Trophoblast cell (in vitro differentiated cells and primary cell): ENCODE measurements at regions not wholly inside any gene's neighbourhood (a gene's known extent, or its start where the extent isn't known, plus 50 kb on each side); places are given as distances from the start of the nearest gene placed in this dataset.

Experiments
- DNase-seq, 2 donors: peaks; one replicate each; pipeline ENCODE4 v3.0.0-alpha.2; 2016
- H2AFZ ChIP-seq: 2 replicates; pipeline ENCODE4 v1.6.1; 2013; ENCODE audit warnings: low read length, moderate library complexity, mild to moderate bottlenecking; ENCODE audit not compliant: insufficient read depth, poor library complexity
- H2AK5ac ChIP-seq: 2 replicates; pipeline ENCODE4 v1.6.1; 2013; ENCODE audit warnings: mild to moderate bottlenecking, low read length
- H2BK120ac ChIP-seq: 2 replicates; pipeline ENCODE4 v1.6.1; 2013; ENCODE audit warnings: low read length, mild to moderate bottlenecking, moderate library complexity; ENCODE audit not compliant: insufficient read depth, poor library complexity
- H2BK12ac ChIP-seq: 2 replicates; pipeline ENCODE4 v1.6.1; 2013; ENCODE audit warnings: mild to moderate bottlenecking, low read length, moderate library complexity
- H2BK5ac ChIP-seq: 2 replicates; pipeline ENCODE4 v1.6.1; 2013; ENCODE audit warnings: low read length, low read depth, moderate library complexity, mild to moderate bottlenecking; ENCODE audit not compliant: poor library complexity
- H3K14ac ChIP-seq: 2 replicates; pipeline ENCODE4 v1.6.1; 2013; ENCODE audit warnings: mild to moderate bottlenecking, low read length
- H3K18ac ChIP-seq: 2 replicates; pipeline ENCODE4 v1.6.1; 2013; ENCODE audit warnings: mild to moderate bottlenecking, low read length
- H3K23ac ChIP-seq: 2 replicates; pipeline ENCODE4 v1.6.1; 2013; ENCODE audit warnings: low read length
- H3K27ac ChIP-seq: 2 replicates; pipeline ENCODE4 v1.5.1; 2013; ENCODE audit warnings: low read depth, mild to moderate bottlenecking, inconsistent platforms, low read length, moderate library complexity
- H3K27me3 ChIP-seq: 2 replicates; pipeline ENCODE4 v1.6.1; 2013; ENCODE audit warnings: inconsistent platforms, mild to moderate bottlenecking, low read length, moderate library complexity; ENCODE audit not compliant: insufficient read depth
- H3K36me3 ChIP-seq, 2 experiments: 1 replicate in 1 of 2; 2 replicates in 1 of 2; pipeline ENCODE4 v1.6.1; 2013; ENCODE audit warnings: low read length in 2 of 2, mild to moderate bottlenecking in 2 of 2, moderate library complexity in 1 of 2; ENCODE audit not compliant: insufficient read depth in 2 of 2, control insufficient read depth in 1 of 2
- H3K4ac ChIP-seq: 2 replicates; pipeline ENCODE4 v1.6.1; 2013; ENCODE audit warnings: low read depth, mild to moderate bottlenecking, low read length, moderate library complexity
- H3K4me1 ChIP-seq, 2 experiments: 1 replicate in 1 of 2; 2 replicates in 1 of 2; pipeline ENCODE4 v1.6.1; 2013; ENCODE audit warnings: low read length in 2 of 2, mild to moderate bottlenecking in 2 of 2, moderate library complexity in 1 of 2; ENCODE audit not compliant: insufficient read depth in 2 of 2, control insufficient read depth in 1 of 2
- H3K4me2 ChIP-seq: 2 replicates; pipeline ENCODE4 v1.6.1; 2013; ENCODE audit warnings: inconsistent platforms, mild to moderate bottlenecking, low read length, moderate library complexity
- H3K4me3 ChIP-seq: 2 replicates; pipeline ENCODE4 v1.5.1; 2013; ENCODE audit warnings: mild to moderate bottlenecking, low read depth, low read length, inconsistent platforms
- H3K79me1 ChIP-seq: one replicate; pipeline ENCODE4 v1.6.1; 2013; ENCODE audit warnings: low read length
- H3K79me2 ChIP-seq: 2 replicates; pipeline ENCODE4 v1.6.1; 2013; ENCODE audit warnings: low read length, mild to moderate bottlenecking; ENCODE audit not compliant: control insufficient read depth, insufficient read depth, poor library complexity
- H3K9ac ChIP-seq: 2 replicates; pipeline ENCODE4 v1.6.1; 2013; ENCODE audit warnings: mild to moderate bottlenecking, low read length
- H3K9me3 ChIP-seq: 2 replicates; pipeline ENCODE4 v1.6.1; 2013; ENCODE audit warnings: low read depth, mild to moderate bottlenecking, control low read depth, inconsistent platforms, low read length; ENCODE audit not compliant: insufficient read depth
- H4K12ac ChIP-seq: 2 replicates; pipeline ENCODE4 v1.6.1; 2013; ENCODE audit warnings: low read depth, mild to moderate bottlenecking, low read length, moderate library complexity
- H4K8ac ChIP-seq: 2 replicates; pipeline ENCODE4 v1.6.1; 2013; ENCODE audit warnings: low read depth, mild to moderate bottlenecking, low read length, moderate library complexity
- H4K91ac ChIP-seq: one replicate; pipeline ENCODE4 v1.6.1; 2013; ENCODE audit warnings: low read depth, mild to moderate bottlenecking, low read length, moderate library complexity
- WGBS: extraction: QIAGEN DNeasy Blood & Tissue Kit; methylation state at CpG from one replicate; pipeline ENCODE4 v1.1.7; 2013; ENCODE audit warnings: missing lambda C conversion rate; ENCODE audit not compliant: insufficient read length, insufficient coverage; ENCODE audit errors: extremely low coverage; 5-methylcytosine and 5-hydroxymethylcytosine counted together

- Histone ChIP-seq H2BK5ac (no peak overlapping the region), H3K4me3 (no peak overlapping the region), H3K79me1 (peaks cover 3% of the 10 kb centered on the region), H2BK12ac (no peak overlapping the region), H3K27me3 (no peaks in the 10 kb centered on the region), H3K4ac (no peak overlapping the region), H4K91ac (peak overlapping the region; percentile 24), H3K9me3 (no peaks in the 10 kb centered on the region), H3K18ac (no peak overlapping the region), H3K4me1 (peaks cover 0 to 5% of the 10 kb centered on the region in 2 experiments), H2BK120ac (no peak overlapping the region), H2AFZ (no peak overlapping the region), H2AK5ac (no peak overlapping the region), H3K27ac (peak overlapping the region; percentile 51), H3K36me3 (no peaks in the 10 kb centered on the region), H4K8ac (no peak overlapping the region), H3K79me2 (no peaks in the 10 kb centered on the region), H3K9ac (no peak overlapping the region), H3K4me2 (no peak overlapping the region), H3K23ac (no peak overlapping the region), H4K12ac (no peak overlapping the region), H3K14ac (no peak overlapping the region)
- DNase-seq = no peak
- WGBS = no CpG with 5 or more reads among the region's 5 CpGs
Measured at GRCh38 chr12:33596814-33597213, 157.2 kb upstream of the SYT10 start.

- no peak for DNase-seq
- Histone ChIP-seq H2AK5ac (no peak overlapping the region), H3K36me3 (no peaks in the 10 kb centered on the region), H2BK120ac (no peak overlapping the region), H3K9ac (no peak overlapping the region), H3K79me1 (no peaks in the 10 kb centered on the region), H2BK12ac (no peak overlapping the region), H2BK5ac (no peak overlapping the region), H2AFZ (no peak overlapping the region), H4K12ac (no peak overlapping the region), H3K79me2 (no peaks in the 10 kb centered on the region), H3K23ac (no peak overlapping the region), H4K8ac (no peak overlapping the region), H3K14ac (no peak overlapping the region), H4K91ac (no peak overlapping the region), H3K9me3 (no peaks in the 10 kb centered on the region), H3K4me1 (no peaks in the 10 kb centered on the region), H3K4me2 (no peak overlapping the region), H3K27ac (no peak overlapping the region), H3K27me3 (no peaks in the 10 kb centered on the region), H3K4me3 (no peak overlapping the region), H3K18ac (no peak overlapping the region), H3K4ac (no peak overlapping the region)
- no CpG with 5 or more reads among the region's 1 CpG for WGBS
Measured at GRCh38 chr12:33602515-33602914, 162.9 kb upstream of the SYT10 start.

- Histone ChIP-seq H3K79me2 (no peaks in the 10 kb centered on the region), H3K4ac (no peak overlapping the region)
Measured at GRCh38 chr12:33605757-33606156, 166.1 kb upstream of the SYT10 start.

GRCh38 chr12:33609910-33610309 is 170.3 kb upstream of the SYT10 start:
- Histone ChIP-seq H2BK120ac (no peak overlapping the region), H3K9me3 (no peaks in the 10 kb centered on the region), H3K79me1 (no peaks in the 10 kb centered on the region), H3K27me3 (no peaks in the 10 kb centered on the region), H2BK12ac (no peak overlapping the region), H3K18ac (no peak overlapping the region), H3K4ac (no peak overlapping the region), H3K4me3 (no peak overlapping the region), H2AK5ac (no peak overlapping the region), H3K4me2 (no peak overlapping the region), H4K8ac (no peak overlapping the region), H3K14ac (no peak overlapping the region), H3K36me3 (no peaks in the 10 kb centered on the region), H3K27ac (no peak overlapping the region), H4K12ac (no peak overlapping the region), H2AFZ (no peak overlapping the region), H2BK5ac (no peak overlapping the region), H4K91ac (no peak overlapping the region), H3K79me2 (no peaks in the 10 kb centered on the region), H3K9ac (no peak overlapping the region), H3K4me1 (no peaks in the 10 kb centered on the region), H3K23ac (no peak overlapping the region)
- DNase-seq = no peak
- WGBS = no CpG with 5 or more reads among the region's 4 CpGs

More at GRCh38 chr12:33605757-33606156, 166.1 kb upstream of the SYT10 start:
- no peak overlapping the region for H3K9ac ChIP-seq
- H3K23ac ChIP-seq = no peak overlapping the region
- H3K18ac ChIP-seq = no peak overlapping the region
- no peaks in the 10 kb centered on the region for H3K27me3 ChIP-seq
- H3K14ac ChIP-seq = no peak overlapping the region
- no peaks in the 10 kb centered on the region for H3K9me3 ChIP-seq
- H2AFZ ChIP-seq = no peak overlapping the region
- H2BK12ac ChIP-seq = no peak overlapping the region
- H4K91ac ChIP-seq = no peak overlapping the region
- no peaks in the 10 kb centered on the region for H3K4me1 ChIP-seq
- H3K27ac ChIP-seq = no peak overlapping the region
- H2BK5ac ChIP-seq = no peak overlapping the region
- no peak overlapping the region for H2AK5ac ChIP-seq
- H4K12ac ChIP-seq = no peak overlapping the region
- H3K36me3 ChIP-seq = no peaks in the 10 kb centered on the region
- H3K4me2 ChIP-seq = no peak overlapping the region
- no peak overlapping the region for H3K4me3 ChIP-seq
- H3K79me1 ChIP-seq = no peaks in the 10 kb centered on the region
- no CpG with 5 or more reads among the region's 2 CpGs for WGBS
- no peak overlapping the region for H4K8ac ChIP-seq
- H2BK120ac ChIP-seq = no peak overlapping the region
- peak in 1 of 2 donors; percentile 58 for DNase-seq
